ENCODE measurements at regions not wholly inside any gene's neighbourhood (a gene's known extent, or its start where the extent isn't known, plus 50 kb on each side); places are given as distances from the start of the nearest gene placed in this dataset.

DNA sequence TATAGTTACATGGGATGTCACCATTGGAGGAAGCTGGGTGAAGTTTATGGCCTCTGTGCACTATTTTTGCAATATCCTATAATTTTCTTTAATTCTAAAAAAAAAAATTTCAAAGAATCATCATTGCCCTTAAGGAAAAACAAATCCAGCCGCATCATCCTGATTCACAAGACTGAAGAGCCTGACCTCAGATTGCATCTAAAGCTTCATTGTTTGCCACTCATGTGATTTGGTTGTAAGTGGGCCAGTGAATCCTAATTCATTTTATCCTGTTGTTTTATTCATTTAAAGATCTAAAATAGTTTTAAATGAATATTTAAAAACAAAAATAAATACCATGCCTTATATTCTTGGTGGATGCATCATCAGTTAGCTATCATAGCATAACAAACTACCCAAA lies 504.5 kb downstream of the TBC1D4 start:
- H3K4me3 ChIP-seq: no peak overlapping the region
- H4K20me1 ChIP-seq (ENCODE audit: insufficient read depth, poor library complexity, severe bottlenecking): no peaks in the 10 kb centered on the region
- H3K9me3 ChIP-seq (ENCODE audit: low read depth): no peaks in the 10 kb centered on the region
- DNase-seq (ENCODE audit: low spot score): no peak
- no peak overlapping the region for H2AFZ ChIP-seq
- no peak overlapping the region for H3K27ac ChIP-seq
- peaks cover 3% of the 10 kb centered on the region for H3K27me3 ChIP-seq
- 100% methylated on average over 1 of the region's 1 CpG for WGBS (ENCODE audit: low lambda C conversion rate, missing lambda C conversion rate)
- no peaks in the 10 kb centered on the region for H3K79me2 ChIP-seq
- TF ChIP-seq EZH2phosphoT487 (IDR thresholded peaks at IDR 0.05; ENCODE audit: low read depth, severe bottlenecking, unreplicated experiment): no peak
- TF ChIP-seq CTCF (IDR thresholded peaks at IDR 0.05; ENCODE audit: poor library complexity): no peak
- TF ChIP-seq EZH2 (IDR thresholded peaks at IDR 0.05; ENCODE audit: borderline replicate concordance): no peak
- H3K4me1 ChIP-seq (ENCODE audit: insufficient read depth): no peaks in the 10 kb centered on the region
- no peaks in the 10 kb centered on the region for H3K9me2 ChIP-seq (replicated peaks; ENCODE audit: insufficient read depth)
- H3K4me2 ChIP-seq: no peak overlapping the region
- no peaks in the 10 kb centered on the region for H3K36me3 ChIP-seq (replicated peaks; ENCODE audit: insufficient read depth, low read depth)

- H3K4me1 ChIP-seq (ENCODE audit: insufficient read depth): no peaks in the 10 kb centered on the region
- H3K4me3 ChIP-seq: no peak overlapping the region
- 77% methylated on average over 2 of the region's 2 CpGs for WGBS (ENCODE audit: low lambda C conversion rate, missing lambda C conversion rate)
- no peak overlapping the region for H2AFZ ChIP-seq
- H3K36me3 ChIP-seq (replicated peaks; ENCODE audit: insufficient read depth, low read depth): no peaks in the 10 kb centered on the region
- peaks cover 3% of the 10 kb centered on the region for H3K27me3 ChIP-seq
- no peak overlapping the region for H3K27ac ChIP-seq
- no peaks in the 10 kb centered on the region for H3K79me2 ChIP-seq
- no peaks in the 10 kb centered on the region for H3K9me2 ChIP-seq (replicated peaks; ENCODE audit: insufficient read depth)
- TF ChIP-seq CTCF (IDR thresholded peaks at IDR 0.05; ENCODE audit: poor library complexity): no peak
- TF ChIP-seq EZH2 (IDR thresholded peaks at IDR 0.05; ENCODE audit: borderline replicate concordance): no peak
- no peak for TF ChIP-seq EZH2phosphoT487 (IDR thresholded peaks at IDR 0.05; ENCODE audit: low read depth, severe bottlenecking, unreplicated experiment)
- H3K9me3 ChIP-seq (ENCODE audit: low read depth): no peaks in the 10 kb centered on the region
- DNase-seq (ENCODE audit: low spot score): no peak
- H4K20me1 ChIP-seq (ENCODE audit: insufficient read depth, poor library complexity, severe bottlenecking): no peaks in the 10 kb centered on the region
- no peak overlapping the region for H3K4me2 ChIP-seq
These were observed 506.9 kb downstream of the TBC1D4 start for GRCh38 chr13:74975111-74975510.

GRCh38 chr13:74973935-74974879 lies 507.8 kb downstream of the TBC1D4 start:
- WGBS (ENCODE audit: low lambda C conversion rate, missing lambda C conversion rate): 64% methylated on average over 5 of the region's 5 CpGs
- Histone ChIP-seq H3K4me2 (no peak overlapping the region), H3K9me2 (replicated peaks; ENCODE audit: insufficient read depth) (no peaks in the 10 kb centered on the region), H3K27ac (no peak overlapping the region), H3K9me3 (ENCODE audit: low read depth) (no peaks in the 10 kb centered on the region), H2AFZ (no peak overlapping the region), H3K36me3 (replicated peaks; ENCODE audit: insufficient read depth, low read depth) (no peaks in the 10 kb centered on the region), H3K4me1 (ENCODE audit: insufficient read depth) (no peaks in the 10 kb centered on the region), H4K20me1 (ENCODE audit: insufficient read depth, poor library complexity, severe bottlenecking) (no peaks in the 10 kb centered on the region), H3K79me2 (no peaks in the 10 kb centered on the region), H3K4me3 (no peak overlapping the region), H3K27me3 (no peaks in the 10 kb centered on the region)
- DNase-seq (ENCODE audit: low spot score): no peak
- no peak for TF ChIP-seq EZH2phosphoT487 (IDR thresholded peaks at IDR 0.05; ENCODE audit: low read depth, severe bottlenecking, unreplicated experiment)

GRCh38 chr13:74969419-74969818 lies 512.5 kb downstream of the TBC1D4 start:
- 47% methylated on average over 1 of the region's 1 CpG for WGBS (ENCODE audit: low lambda C conversion rate, missing lambda C conversion rate)
- no peak overlapping the region for H3K27ac ChIP-seq
- no peak for DNase-seq (ENCODE audit: low spot score)
- H3K27me3 ChIP-seq: peaks cover 3% of the 10 kb centered on the region
- H3K9me3 ChIP-seq (ENCODE audit: low read depth): no peaks in the 10 kb centered on the region
- TF ChIP-seq EZH2phosphoT487 (IDR thresholded peaks at IDR 0.05; ENCODE audit: low read depth, severe bottlenecking, unreplicated experiment) (no peak), CTCF (IDR thresholded peaks at IDR 0.05; ENCODE audit: poor library complexity) (no peak), EZH2 (IDR thresholded peaks at IDR 0.05; ENCODE audit: borderline replicate concordance) (no peak)
- H2AFZ ChIP-seq: no peak overlapping the region
- no peaks in the 10 kb centered on the region for H4K20me1 ChIP-seq (ENCODE audit: insufficient read depth, poor library complexity, severe bottlenecking)
- no peaks in the 10 kb centered on the region for H3K9me2 ChIP-seq (replicated peaks; ENCODE audit: insufficient read depth)
- no peak overlapping the region for H3K4me3 ChIP-seq
- no peaks in the 10 kb centered on the region for H3K36me3 ChIP-seq (replicated peaks; ENCODE audit: insufficient read depth, low read depth)
- H3K4me2 ChIP-seq: no peak overlapping the region
- no peaks in the 10 kb centered on the region for H3K79me2 ChIP-seq
- H3K4me1 ChIP-seq (ENCODE audit: insufficient read depth): no peaks in the 10 kb centered on the region
